SK-N-SH (cell line): ENCODE measurements at regions not wholly inside any gene's neighbourhood (a gene's known extent, or its start where the extent isn't known, plus 50 kb on each side); places are given as distances from the start of the nearest gene placed in this dataset.

Source experiments
- FOSL2 ChIP-seq: IDR thresholded peaks from 2 replicates; pipeline ENCODE4 v1.4.0; 2012; ENCODE audit warnings: low read depth, mild to moderate bottlenecking, moderate library complexity, borderline replicate concordance
- JUND ChIP-seq: IDR thresholded peaks from 2 replicates; pipeline ENCODE4 v1.4.0; 2012
- POLR2AphosphoS5 ChIP-seq: IDR thresholded peaks from 2 replicates; pipeline ENCODE4 v1.6.1; 2012; ENCODE audit warnings: low read depth, low read length
- TF ChIP-seq, protein P1 (sequence below): IDR thresholded peaks from 2 replicates; pipeline ENCODE4 v1.4.0; 2012; ENCODE audit warnings: low read depth, borderline replicate concordance
- TF ChIP-seq, protein P2 (sequence below): fragments of 200-600 bp; sonication (generic); IDR thresholded peaks from 2 replicates; pipeline ENCODE4 v1.6.1; 2017; ENCODE audit warnings: antibody characterized with exemption, mild to moderate bottlenecking, moderate library complexity

DNA sequence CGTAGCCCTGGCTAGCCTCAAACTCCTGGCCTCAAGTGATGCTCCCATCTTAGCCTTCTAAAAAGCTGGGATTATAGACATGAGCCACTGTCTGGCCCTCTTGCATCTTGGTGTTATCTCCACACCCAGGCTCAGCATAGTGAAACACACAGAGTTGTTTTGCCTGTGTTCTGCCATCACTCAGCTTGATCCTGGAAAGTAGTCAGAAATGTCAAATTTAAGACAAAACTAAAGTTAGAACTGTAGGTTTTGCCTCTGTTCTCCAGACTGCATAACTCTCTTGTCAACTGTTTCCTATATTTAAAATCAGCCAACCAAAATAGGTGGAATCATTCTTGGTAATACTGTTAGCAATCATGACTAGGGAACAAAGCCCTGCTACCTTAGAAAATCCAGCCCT lies 72.1 kb upstream of the GULP1 start:
- no peak for TF ChIP-seq POLR2AphosphoS5
- no peak for TF ChIP-seq FOSL2
- TF ChIP-seq, protein P1, sequence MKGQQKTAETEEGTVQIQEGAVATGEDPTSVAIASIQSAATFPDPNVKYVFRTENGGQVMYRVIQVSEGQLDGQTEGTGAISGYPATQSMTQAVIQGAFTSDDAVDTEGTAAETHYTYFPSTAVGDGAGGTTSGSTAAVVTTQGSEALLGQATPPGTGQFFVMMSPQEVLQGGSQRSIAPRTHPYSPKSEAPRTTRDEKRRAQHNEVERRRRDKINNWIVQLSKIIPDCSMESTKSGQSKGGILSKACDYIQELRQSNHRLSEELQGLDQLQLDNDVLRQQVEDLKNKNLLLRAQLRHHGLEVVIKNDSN, result no peak
- TF ChIP-seq, protein P2, sequence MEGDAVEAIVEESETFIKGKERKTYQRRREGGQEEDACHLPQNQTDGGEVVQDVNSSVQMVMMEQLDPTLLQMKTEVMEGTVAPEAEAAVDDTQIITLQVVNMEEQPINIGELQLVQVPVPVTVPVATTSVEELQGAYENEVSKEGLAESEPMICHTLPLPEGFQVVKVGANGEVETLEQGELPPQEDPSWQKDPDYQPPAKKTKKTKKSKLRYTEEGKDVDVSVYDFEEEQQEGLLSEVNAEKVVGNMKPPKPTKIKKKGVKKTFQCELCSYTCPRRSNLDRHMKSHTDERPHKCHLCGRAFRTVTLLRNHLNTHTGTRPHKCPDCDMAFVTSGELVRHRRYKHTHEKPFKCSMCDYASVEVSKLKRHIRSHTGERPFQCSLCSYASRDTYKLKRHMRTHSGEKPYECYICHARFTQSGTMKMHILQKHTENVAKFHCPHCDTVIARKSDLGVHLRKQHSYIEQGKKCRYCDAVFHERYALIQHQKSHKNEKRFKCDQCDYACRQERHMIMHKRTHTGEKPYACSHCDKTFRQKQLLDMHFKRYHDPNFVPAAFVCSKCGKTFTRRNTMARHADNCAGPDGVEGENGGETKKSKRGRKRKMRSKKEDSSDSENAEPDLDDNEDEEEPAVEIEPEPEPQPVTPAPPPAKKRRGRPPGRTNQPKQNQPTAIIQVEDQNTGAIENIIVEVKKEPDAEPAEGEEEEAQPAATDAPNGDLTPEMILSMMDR, result no peak
- no peak for TF ChIP-seq JUND
